ENCODE measurements at regions not wholly inside any gene's neighbourhood (a gene's known extent, or its start where the extent isn't known, plus 50 kb on each side); places are given as distances from the start of the nearest gene placed in this dataset.

GRCh38 chr15:61623746-61624145 is 394.6 kb upstream of the RORA start:
- no peak for DNase-seq (ENCODE audit: low read depth)

- DNase-seq (ENCODE audit: low read depth), result no peak
These were observed 392.8 kb upstream of the RORA start for GRCh38 chr15:61621865-61622264.

GRCh38 chr15:61621146-61621545 is 392.0 kb upstream of the RORA start:
- peak; percentile 5 for DNase-seq (ENCODE audit: low read depth)

GRCh38 chr15:61620151-61620550 is 391.0 kb upstream of the RORA start:
- no peak for DNase-seq (ENCODE audit: low read depth)

- no peak for DNase-seq (ENCODE audit: low read depth)
These were observed 384.6 kb upstream of the RORA start for GRCh38 chr15:61613729-61614128.

- no peak for DNase-seq (ENCODE audit: low read depth)
These were observed 384.0 kb upstream of the RORA start for GRCh38 chr15:61613138-61613537.

GRCh38 chr15:61612111-61612510 is 383.0 kb upstream of the RORA start:
- no peak for DNase-seq (ENCODE audit: low read depth)

GRCh38 chr15:61605343-61605742 is 376.2 kb upstream of the RORA start:
- no peak for DNase-seq (ENCODE audit: low read depth)

GRCh38 chr15:61598655-61599054 is 369.6 kb upstream of the RORA start:
- no peak for DNase-seq (ENCODE audit: low read depth)

GRCh38 chr15:61584410-61584809 is 355.3 kb upstream of the RORA start:
- no peak for DNase-seq (ENCODE audit: low read depth)

- no peak for DNase-seq (ENCODE audit: low read depth)
These were observed 353.0 kb upstream of the RORA start for GRCh38 chr15:61582092-61582491.

- DNase-seq (ENCODE audit: low read depth), result no peak
These were observed 346.5 kb upstream of the RORA start for GRCh38 chr15:61575597-61575996.

- DNase-seq (ENCODE audit: low read depth), result no peak
These were observed 341.9 kb upstream of the RORA start for GRCh38 chr15:61571026-61571425.

GRCh38 chr15:61564785-61565184 is 335.7 kb upstream of the RORA start:
- DNase-seq (ENCODE audit: low read depth), result no peak

- DNase-seq (ENCODE audit: low read depth), result no peak
These were observed 329.4 kb upstream of the RORA start for GRCh38 chr15:61558172-61559136.

- DNase-seq (ENCODE audit: low read depth), result no peak
These were observed 327.0 kb upstream of the RORA start for GRCh38 chr15:61556037-61556648.

- DNase-seq (ENCODE audit: low read depth), result no peak
These were observed 320.6 kb upstream of the RORA start for GRCh38 chr15:61549727-61550126.

- DNase-seq (ENCODE audit: low read depth), result no peak
These were observed 316.7 kb upstream of the RORA start for GRCh38 chr15:61545763-61546162.

- no peak for DNase-seq (ENCODE audit: low read depth)
These were observed 312.4 kb upstream of the RORA start for GRCh38 chr15:61541516-61541915.

- DNase-seq (ENCODE audit: low read depth), result no peak
These were observed 308.2 kb upstream of the RORA start for GRCh38 chr15:61537337-61537736.

- no peak for DNase-seq (ENCODE audit: low read depth)
These were observed 305.9 kb upstream of the RORA start for GRCh38 chr15:61534986-61535385.

- no peak for DNase-seq (ENCODE audit: low read depth)
These were observed 301.7 kb upstream of the RORA start for GRCh38 chr15:61530769-61531168.

- no peak for DNase-seq (ENCODE audit: low read depth)
These were observed 299.4 kb upstream of the RORA start for GRCh38 chr15:61528581-61528910.
